NCI-H1436 (cell line): ENCODE measurements at regions not wholly inside any gene's neighbourhood (a gene's known extent, or its start where the extent isn't known, plus 50 kb on each side); places are given as distances from the start of the nearest gene placed in this dataset.
"Not testable (repeated sequence)": the region's sequence is repeated elsewhere in the genome, so short reads cannot be mapped to it uniquely, and the experiment has no call there.

ENCODE experiments used
- DNase-seq: peaks from one replicate; lab custom pipeline; 2025; lab: John Stamatoyannopoulos, UW

GRCh38 chr16:64109241-64109640 is 1012.6 kb downstream of the CDH11 start:
- no peak for DNase-seq

DNA sequence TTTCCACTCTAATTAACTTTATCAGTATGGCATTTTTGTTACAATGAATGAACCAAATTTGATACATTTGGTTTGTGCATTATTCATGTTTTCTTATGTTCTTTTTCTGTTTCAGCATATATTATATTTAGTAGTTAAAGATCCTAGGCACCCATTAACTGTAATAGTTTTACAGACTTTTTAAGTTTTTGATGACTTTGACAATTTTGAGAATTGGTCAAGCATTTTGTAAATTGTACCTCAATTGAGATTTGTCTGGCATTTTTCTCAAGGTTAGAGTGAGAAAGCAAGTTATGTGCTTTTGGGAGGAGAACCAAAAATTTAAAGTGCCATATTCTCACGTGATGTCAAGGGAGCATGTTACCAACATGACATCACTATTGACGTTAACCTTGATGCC is 1019.2 kb downstream of the CDH11 start:
- no peak for DNase-seq

GRCh38 chr16:64098451-64098850 is 1023.4 kb downstream of the CDH11 start:
- no peak for DNase-seq

- DNase-seq: no peak
These were observed 1025.2 kb downstream of the CDH11 start for GRCh38 chr16:64096689-64097088.

DNA sequence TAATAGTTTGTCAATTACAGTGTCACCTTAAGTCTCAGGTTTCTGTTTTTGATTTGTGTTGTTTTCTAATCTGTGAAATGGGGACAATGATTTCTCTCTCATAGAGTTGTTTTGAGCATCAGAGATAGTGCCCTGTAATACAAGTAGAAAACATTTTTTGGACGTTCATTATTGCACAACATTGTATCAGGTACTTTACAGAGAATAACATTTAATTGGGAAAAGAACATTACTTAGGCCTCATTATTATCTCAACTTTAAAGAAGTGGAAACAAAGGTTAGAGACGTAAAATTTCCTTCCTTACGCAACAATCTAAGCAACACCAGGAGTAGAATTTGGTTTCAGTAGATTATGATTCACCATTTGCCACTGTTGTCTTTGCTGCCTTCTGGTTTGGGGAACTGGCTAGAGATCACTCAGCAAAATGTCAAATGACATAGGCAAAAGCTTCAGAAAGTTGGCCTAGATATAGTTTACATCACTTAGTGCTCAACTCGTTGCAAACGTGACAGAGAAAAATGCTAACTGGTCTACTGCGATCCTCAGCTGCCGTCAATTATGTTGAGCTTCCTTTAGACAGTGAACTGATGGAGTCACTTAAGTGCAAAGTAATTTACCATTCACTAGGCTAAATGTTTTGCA is 1026.8 kb downstream of the CDH11 start:
- DNase-seq: no peak

- DNase-seq: no peak
These were observed 1027.5 kb downstream of the CDH11 start for GRCh38 chr16:64094181-64094965.

- DNase-seq: no peak
These were observed 1029.6 kb downstream of the CDH11 start for GRCh38 chr16:64092271-64092670.

GRCh38 chr16:64090327-64090726 is 1031.5 kb downstream of the CDH11 start:
- no peak for DNase-seq

- no peak for DNase-seq
These were observed 1032.2 kb downstream of the CDH11 start for GRCh38 chr16:64089697-64090096.

DNA sequence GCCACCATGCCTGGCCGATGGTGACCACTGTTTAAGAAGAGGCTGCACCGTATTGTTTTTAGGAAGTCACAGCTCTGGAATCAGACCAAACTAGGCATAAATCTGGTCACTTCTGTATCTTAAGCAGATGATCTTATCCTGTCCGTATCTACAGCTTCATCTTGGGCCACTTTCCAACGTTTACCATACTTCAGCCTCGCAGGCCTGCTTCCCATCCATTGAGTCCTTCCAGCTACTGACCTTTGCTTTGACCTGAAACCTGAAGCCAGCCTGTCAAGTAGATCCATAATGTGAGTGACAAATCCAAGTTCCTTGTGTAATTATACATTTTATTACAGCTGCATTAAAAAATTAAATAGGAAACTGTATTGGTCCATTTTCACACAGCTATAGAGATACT is 1033.0 kb downstream of the CDH11 start:
- DNase-seq: no peak

DNA sequence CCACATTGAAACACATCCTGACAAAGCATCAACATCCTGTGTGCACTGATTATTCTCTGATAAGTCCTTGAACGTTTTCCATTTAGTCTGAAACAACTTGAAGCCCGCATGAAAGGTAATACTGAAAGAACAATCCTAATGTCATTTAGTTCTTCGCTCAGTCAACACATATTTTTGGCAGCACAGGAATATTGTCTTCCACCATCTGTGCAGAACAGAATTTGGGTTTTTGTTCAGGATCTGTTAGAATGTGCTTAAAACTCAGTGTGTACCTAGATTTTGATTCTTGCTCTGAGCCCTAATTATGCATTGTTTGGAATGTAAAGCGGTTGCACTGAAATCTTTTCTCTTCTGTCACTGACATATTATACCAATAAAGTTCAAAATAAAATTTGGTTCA is 1036.6 kb downstream of the CDH11 start:
- no peak for DNase-seq

- DNase-seq: no peak
These were observed 1037.2 kb downstream of the CDH11 start for GRCh38 chr16:64084706-64085105.

DNA sequence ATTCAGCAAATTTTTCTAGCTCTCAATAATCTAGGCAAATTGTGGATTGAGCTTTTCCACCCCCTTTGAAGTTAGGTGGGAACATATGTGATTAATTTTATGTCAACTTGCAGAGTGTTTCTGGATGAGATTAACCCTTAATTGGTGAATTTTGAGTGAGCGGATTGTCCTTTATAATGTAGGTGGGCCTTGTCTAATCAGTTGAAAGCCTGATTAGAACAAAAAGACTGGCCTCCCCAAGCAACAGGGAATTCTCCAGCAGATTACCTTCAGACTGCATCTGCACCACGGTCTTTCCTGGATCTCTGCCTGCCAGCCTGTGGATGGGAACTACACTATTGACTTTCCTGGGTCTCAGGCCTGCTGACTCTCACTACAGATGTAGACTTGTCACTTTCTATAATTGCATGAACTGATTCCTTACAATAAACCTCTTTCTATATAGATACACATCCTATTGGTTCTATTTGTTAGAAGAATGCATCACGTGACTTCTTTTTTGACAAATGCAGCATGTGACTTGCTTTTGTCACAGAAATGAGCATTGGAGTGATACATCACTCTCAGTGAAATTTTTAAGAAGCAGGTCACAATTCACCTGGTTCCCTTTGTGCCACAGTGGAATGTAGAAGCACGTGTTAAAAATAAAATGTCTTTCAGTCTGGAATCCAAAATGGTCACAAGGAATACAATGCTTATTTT is 1038.3 kb downstream of the CDH11 start:
- DNase-seq: no peak

DNA sequence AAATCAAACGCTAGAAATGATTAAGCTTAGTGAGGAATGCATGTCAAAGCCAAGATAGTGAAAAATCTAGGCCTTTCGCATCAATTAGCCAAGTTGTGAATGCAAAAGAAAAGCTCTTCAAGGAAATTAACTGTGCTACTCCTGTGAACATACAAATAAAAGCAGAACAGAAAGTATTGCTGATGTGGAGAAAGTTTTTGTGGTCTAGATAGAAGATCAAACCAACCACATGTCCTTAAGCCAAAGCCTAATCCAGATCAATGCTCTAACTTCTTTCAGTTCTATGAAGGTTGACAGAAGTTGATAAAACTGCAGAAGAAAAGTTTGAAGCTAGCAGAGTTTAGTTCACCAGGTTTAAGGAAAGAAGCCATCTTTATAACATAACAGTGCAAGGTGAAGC is 1044.6 kb downstream of the CDH11 start:
- DNase-seq: no peak

- no peak for DNase-seq
These were observed 1047.2 kb downstream of the CDH11 start for GRCh38 chr16:64074706-64075105.

DNA sequence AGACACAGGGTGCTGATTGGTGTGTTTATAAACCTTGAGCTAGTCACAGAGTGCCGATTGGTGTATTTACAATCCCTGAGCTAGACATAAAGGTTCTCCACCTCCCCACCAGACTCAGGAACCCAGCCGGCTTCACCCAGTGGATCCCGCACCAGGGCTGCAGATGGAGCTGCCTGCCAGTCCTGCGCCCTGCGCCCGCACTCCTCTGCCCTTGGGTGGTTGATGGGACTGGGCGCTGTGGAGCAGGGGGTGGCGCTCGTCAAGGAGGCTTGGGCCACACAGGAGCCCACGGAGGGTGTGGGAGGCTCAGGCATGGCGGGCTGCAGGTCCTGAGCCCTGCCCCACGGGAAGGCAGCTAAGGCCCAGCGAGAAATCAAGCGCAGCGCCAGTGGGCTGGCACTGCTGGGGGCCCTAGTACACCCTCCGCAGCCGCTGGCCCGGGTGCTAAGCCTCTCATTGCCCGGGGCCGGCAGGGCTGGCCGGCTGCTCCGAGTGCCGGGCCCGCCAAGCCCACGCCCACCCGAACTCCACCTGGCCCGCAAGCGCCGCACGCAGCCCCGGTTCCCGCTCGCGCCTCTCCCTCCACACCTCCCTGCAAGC is 1049.6 kb downstream of the CDH11 start:
- not testable (repeated sequence) for DNase-seq

GRCh38 chr16:64065523-64065922 is 1056.3 kb downstream of the CDH11 start:
- DNase-seq: no peak

DNA sequence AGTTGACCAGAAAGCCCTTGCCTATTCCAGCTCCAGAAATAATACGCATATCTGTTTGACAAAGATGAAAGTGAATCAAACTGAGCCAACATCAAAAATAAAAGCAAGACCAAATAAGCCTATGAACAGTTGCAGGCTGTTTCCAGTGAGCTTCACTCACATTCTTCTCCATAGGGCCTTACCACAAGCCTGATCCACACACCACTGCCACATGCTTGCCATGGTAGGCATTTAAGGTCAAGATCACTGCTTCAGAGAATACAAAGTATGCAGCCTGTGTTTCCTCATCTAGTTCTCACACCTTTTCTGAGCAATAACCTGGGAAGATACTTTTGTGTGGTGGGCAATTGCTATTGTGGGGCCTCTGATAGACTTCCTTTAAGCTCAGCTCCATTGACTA is 1060.2 kb downstream of the CDH11 start:
- no peak for DNase-seq

- DNase-seq: no peak
These were observed 1061.2 kb downstream of the CDH11 start for GRCh38 chr16:64060631-64061030.

DNA sequence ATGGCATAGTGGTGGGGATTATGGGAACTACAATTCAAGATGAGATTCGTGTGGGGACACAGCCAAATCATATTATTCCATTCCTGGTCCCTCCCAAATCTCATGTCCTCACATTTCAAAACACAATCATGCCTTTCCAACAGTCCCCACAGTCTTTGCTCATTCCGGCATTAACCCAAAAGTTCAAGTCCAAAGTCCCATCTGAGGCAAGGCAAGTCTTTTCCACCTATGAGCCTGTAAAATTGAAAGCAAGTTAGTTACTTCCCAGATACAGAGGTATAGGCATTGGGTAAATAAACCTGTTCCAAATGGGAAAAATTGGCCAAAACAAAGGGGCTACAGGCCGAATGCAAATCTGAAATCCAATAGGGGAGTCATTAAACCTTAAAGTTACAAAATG is 1063.2 kb downstream of the CDH11 start:
- DNase-seq: no peak

DNA sequence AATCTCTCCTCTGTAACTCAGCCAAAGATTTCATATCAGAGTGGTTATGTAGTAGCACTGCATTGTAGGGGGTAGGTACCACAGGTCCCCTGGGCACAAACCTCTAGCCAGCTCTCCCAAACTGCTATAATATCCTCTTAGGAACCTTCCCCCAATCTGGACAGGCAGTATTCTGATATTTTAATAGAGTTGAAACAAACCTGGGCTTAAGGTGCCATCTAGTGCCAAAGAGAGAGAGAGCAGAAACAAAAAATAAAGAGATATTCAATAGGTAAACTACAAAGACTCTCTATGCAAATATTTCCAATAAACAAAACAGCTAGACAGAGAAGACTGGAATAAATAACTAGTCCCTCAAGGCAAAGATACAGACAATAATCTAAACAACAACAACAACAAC is 1070.0 kb downstream of the CDH11 start:
- DNase-seq: no peak

DNA sequence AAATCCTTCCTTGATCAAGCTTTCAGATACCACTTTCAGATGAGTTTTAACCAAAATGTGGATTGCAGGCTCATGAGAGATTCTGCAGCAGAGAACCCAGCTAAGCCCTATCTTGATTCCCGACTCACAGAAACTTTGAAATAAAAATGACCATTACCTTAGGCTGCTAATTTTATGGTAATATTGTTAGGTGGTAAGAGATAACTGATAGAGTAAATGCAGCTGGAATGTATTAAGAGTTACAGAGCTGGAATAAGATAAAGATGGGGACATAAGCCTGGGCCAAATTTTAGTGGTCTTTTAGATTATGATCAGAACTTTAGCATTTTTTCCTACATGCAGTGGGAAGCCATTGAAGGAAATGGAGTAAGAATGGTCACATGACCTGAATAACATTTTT is 1074.0 kb downstream of the CDH11 start:
- no peak for DNase-seq

- DNase-seq: no peak
These were observed 1074.7 kb downstream of the CDH11 start for GRCh38 chr16:64047207-64047606.
